H9 (cell line): ENCODE measurements at regions not wholly inside any gene's neighbourhood (a gene's known extent, or its start where the extent isn't known, plus 50 kb on each side); places are given as distances from the start of the nearest gene placed in this dataset.

Source experiments
- DNase-seq: peaks from one replicate; pipeline ENCODE4 v3.0.0-alpha.2; 2017
- H2AFZ ChIP-seq: one replicate; pipeline ENCODE4 v1.6.1; 2013; ENCODE audit warnings: mild to moderate bottlenecking, low read length, control low read depth, moderate library complexity
- H2AK5ac ChIP-seq: 2 replicates; pipeline ENCODE4 v1.6.1; 2013; ENCODE audit warnings: low read length, control low read depth, mixed read lengths; ENCODE audit not compliant: insufficient read length
- H2BK120ac ChIP-seq: one replicate; pipeline ENCODE4 v1.6.1; 2013; ENCODE audit warnings: low read depth, mild to moderate bottlenecking, low read length, control low read depth, inconsistent platforms; ENCODE audit not compliant: poor library complexity, severe bottlenecking
- H2BK12ac ChIP-seq: 2 replicates; pipeline ENCODE4 v1.6.1; 2013; ENCODE audit warnings: low read length, control low read depth, mixed read lengths, low read depth; ENCODE audit not compliant: insufficient read length
- H2BK15ac ChIP-seq: 2 replicates; pipeline ENCODE4 v1.6.1; 2013; ENCODE audit warnings: low read depth, low read length, control low read depth
- H2BK20ac ChIP-seq: one replicate; pipeline ENCODE4 v1.6.1; 2013; ENCODE audit warnings: low read depth, mild to moderate bottlenecking, low read length, control low read depth, inconsistent platforms; ENCODE audit not compliant: poor library complexity, severe bottlenecking
- H2BK5ac ChIP-seq: 2 replicates; pipeline ENCODE4 v1.6.1; 2013; ENCODE audit warnings: low read length, control low read depth, mixed read lengths; ENCODE audit not compliant: insufficient read length
- H3K14ac ChIP-seq: 2 replicates; pipeline ENCODE4 v1.6.1; 2013; ENCODE audit warnings: low read length, control low read depth; ENCODE audit not compliant: insufficient read depth
- H3K18ac ChIP-seq: 2 replicates; pipeline ENCODE4 v1.6.1; 2013; ENCODE audit warnings: low read depth, mild to moderate bottlenecking, mixed read lengths, low read length, control low read depth; ENCODE audit not compliant: insufficient read length
- H3K23ac ChIP-seq: 2 replicates; pipeline ENCODE4 v1.6.1; 2013; ENCODE audit warnings: low read length, control low read depth, mixed read lengths, low read depth; ENCODE audit not compliant: insufficient read length
- H3K23me2 ChIP-seq: 2 replicates; pipeline ENCODE4 v1.6.1; 2013; ENCODE audit warnings: low read depth, mild to moderate bottlenecking, mixed read lengths, low read length, control low read depth; ENCODE audit not compliant: insufficient read length, poor library complexity, severe bottlenecking
- H3K27ac ChIP-seq: 2 replicates; pipeline ENCODE4 v1.5.1; 2013; ENCODE audit warnings: low read length, control low read depth, mixed read lengths, low read depth; ENCODE audit not compliant: insufficient read length
- H3K27me3 ChIP-seq: 2 replicates; pipeline ENCODE4 v1.6.1; 2013; ENCODE audit warnings: low read length, control low read depth, inconsistent platforms; ENCODE audit not compliant: insufficient read depth
- H3K4ac ChIP-seq: 2 replicates; pipeline ENCODE4 v1.6.1; 2013; ENCODE audit warnings: low read depth, mild to moderate bottlenecking, control low read depth, inconsistent platforms, low read length, moderate library complexity
- H3K4me1 ChIP-seq: 2 replicates; pipeline ENCODE4 v1.6.1; 2013; ENCODE audit warnings: low read length, control low read depth, inconsistent platforms; ENCODE audit not compliant: insufficient read depth
- H3K4me2 ChIP-seq: 2 replicates; pipeline ENCODE4 v1.6.1; 2013; ENCODE audit warnings: low read length, control low read depth, mixed read lengths; ENCODE audit not compliant: insufficient read length, insufficient read depth
- H3K56ac ChIP-seq: 2 replicates; pipeline ENCODE4 v1.6.1; 2013; ENCODE audit warnings: low read depth, mild to moderate bottlenecking, mixed read lengths, low read length, control low read depth; ENCODE audit not compliant: insufficient read length
- H3K79me1 ChIP-seq: 2 replicates; pipeline ENCODE4 v1.6.1; 2013; ENCODE audit warnings: low read depth, mild to moderate bottlenecking, moderate library complexity, low read length, control low read depth, inconsistent platforms; ENCODE audit not compliant: insufficient read depth, poor library complexity, severe bottlenecking
- H3K79me2 ChIP-seq: 2 replicates; pipeline ENCODE4 v1.6.1; 2013; ENCODE audit warnings: low read length, control low read depth, inconsistent platforms; ENCODE audit not compliant: insufficient read depth
- H3K9ac ChIP-seq: 2 replicates; pipeline ENCODE4 v1.6.1; 2013; ENCODE audit warnings: low read length, control low read depth, mixed read lengths; ENCODE audit not compliant: insufficient read length; ENCODE audit errors: extremely low read depth
- H3K9me3 ChIP-seq: one replicate; pipeline ENCODE4 v1.6.1; 2013; ENCODE audit warnings: low read depth, low read length, inconsistent platforms; ENCODE audit not compliant: control insufficient read depth
- H3T11ph ChIP-seq: one replicate; pipeline ENCODE4 v1.6.1; 2013; ENCODE audit warnings: mild to moderate bottlenecking, low read length, control low read depth, inconsistent platforms
- H4K20me1 ChIP-seq: one replicate; pipeline ENCODE4 v1.6.1; 2013; ENCODE audit not compliant: control insufficient read depth, insufficient read length, insufficient read depth
- H4K5ac ChIP-seq: 2 replicates; pipeline ENCODE4 v1.6.1; 2013; ENCODE audit warnings: low read depth, mild to moderate bottlenecking, mixed read lengths, low read length, control low read depth; ENCODE audit not compliant: insufficient read length
- H4K8ac ChIP-seq: replicated peaks from 2 replicates; pipeline ENCODE4 v1.6.1; 2013; ENCODE audit warnings: low read length, control low read depth, mixed read lengths, low read depth; ENCODE audit not compliant: insufficient read length
- H4K91ac ChIP-seq: 2 replicates; pipeline ENCODE4 v1.6.1; 2013; ENCODE audit warnings: low read depth, mild to moderate bottlenecking, moderate library complexity, mixed read lengths, low read length, control low read depth; ENCODE audit not compliant: insufficient read length
- H3K27ac Mint-ChIP-seq, 3 experiments: 2 replicates in 2 of 3; 3 replicates in 1 of 3; pipeline ENCODE4 v1.8.0; 2020 to 2021; ENCODE audit warnings: mixed read lengths in 3 of 3, mild to moderate bottlenecking in 1 of 3, moderate library complexity in 1 of 3
- H3K27me3 Mint-ChIP-seq: 2 replicates; pipeline ENCODE4 v1.8.0; 2021; ENCODE audit warnings: low read depth, mild to moderate bottlenecking, moderate library complexity, mixed read lengths
- H3K36me3 Mint-ChIP-seq, 3 experiments: 2 replicates in 2 of 3; 3 replicates in 1 of 3; pipeline ENCODE4 v1.8.0; 2020 to 2021; ENCODE audit warnings: low read depth in 3 of 3, mixed read lengths in 3 of 3; ENCODE audit not compliant: insufficient read depth in 1 of 3
- H3K4me1 Mint-ChIP-seq, 2 experiments: 2 replicates each; pipeline ENCODE4 v1.8.0; 2020; ENCODE audit warnings: mixed read lengths in 2 of 2
- H3K4me3 Mint-ChIP-seq, 2 experiments: 2 replicates in 1 of 2; 3 replicates in 1 of 2; pipeline ENCODE4 v1.8.0; 2020 to 2021; ENCODE audit warnings: mild to moderate bottlenecking in 2 of 2, mixed read lengths in 2 of 2, moderate library complexity in 1 of 2
- H3K9me3 Mint-ChIP-seq, 2 experiments: 2 replicates in 1 of 2; 3 replicates in 1 of 2; pipeline ENCODE4 v1.8.0; 2020; ENCODE audit warnings: mild to moderate bottlenecking in 2 of 2, mixed read lengths in 2 of 2, moderate library complexity in 1 of 2
- CTCF ChIP-seq: fragments of 200-600 bp; sonication (generic); conservative IDR thresholded peaks from 3 replicates; pipeline ENCODE4 v1.8.0; 2021; ENCODE audit warnings: antibody characterized with exemption, mild to moderate bottlenecking
- WGBS: extraction: QIAGEN DNeasy Blood & Tissue Kit; methylation state at CpG from one replicate; pipeline ENCODE4 v1.1.7; 2013; ENCODE audit warnings: missing lambda C conversion rate, low lambda C conversion rate, mixed read lengths; ENCODE audit not compliant: insufficient read length; ENCODE audit errors: extremely low coverage; 5-methylcytosine and 5-hydroxymethylcytosine counted together

- H2AFZ ChIP-seq: no peak overlapping the region
Measured at GRCh38 chr15:96564546-96564945, 234.0 kb downstream of the NR2F2 start.

More at GRCh38 chr15:96564546-96564945, 234.0 kb downstream of the NR2F2 start:
- H3K14ac ChIP-seq: no peak overlapping the region
- H3K9me3 ChIP-seq: no peaks in the 10 kb centered on the region
- H3K4me1 Mint-ChIP-seq: peaks cover 0 to 6% of the 10 kb centered on the region in 2 experiments; a peak in 2 of 4 replicates
- H3K4me1 ChIP-seq: no peaks in the 10 kb centered on the region
- no peak overlapping the region for H4K8ac ChIP-seq
- H4K91ac ChIP-seq: no peak overlapping the region
- no peaks in the 10 kb centered on the region for H4K20me1 ChIP-seq
- H3K56ac ChIP-seq: no peak overlapping the region
- no peak overlapping the region for H2BK15ac ChIP-seq
- no peaks in the 10 kb centered on the region for H3K23me2 ChIP-seq
- no peak overlapping the region for H3K23ac ChIP-seq
- no peak overlapping the region for H3K4me3 Mint-ChIP-seq
- no peak overlapping the region for H3K9ac ChIP-seq
- H3K27ac ChIP-seq: no peak overlapping the region
- H2AK5ac ChIP-seq: no peak overlapping the region
- no peak overlapping the region for H3K4ac ChIP-seq
- TF ChIP-seq CTCF: no peak
- no peak for DNase-seq
- H2BK5ac ChIP-seq: no peak overlapping the region
- no peaks in the 10 kb centered on the region for H3K79me2 ChIP-seq
- no peaks in the 10 kb centered on the region for H3K79me1 ChIP-seq
- peaks cover 0 to 5% (median 0%) of the 10 kb centered on the region in 3 experiments; a peak in 1 of 7 replicates for H3K36me3 Mint-ChIP-seq
- no peak overlapping the region for H3K18ac ChIP-seq
- no peak overlapping the region for H2BK12ac ChIP-seq
- no peak overlapping the region for H3K4me2 ChIP-seq
- H2BK20ac ChIP-seq: no peak overlapping the region
- H3K27me3 Mint-ChIP-seq: peaks cover 4% of the 10 kb centered on the region; the same call in 1 of the 2 replicates
- H4K5ac ChIP-seq: no peak overlapping the region
- H3K27me3 ChIP-seq: no peaks in the 10 kb centered on the region
- H2BK120ac ChIP-seq: no peak overlapping the region
- WGBS: no CpG with 5 or more reads among the region's 3 CpGs
- H3T11ph ChIP-seq: no peak overlapping the region
- peaks cover 0 to 3% of the 10 kb centered on the region in 2 experiments; a peak in 1 of 5 replicates for H3K9me3 Mint-ChIP-seq
- no peak overlapping the region for H3K27ac Mint-ChIP-seq
